K562 (cell line): ENCODE measurements at regions not wholly inside any gene's neighbourhood (a gene's known extent, or its start where the extent isn't known, plus 50 kb on each side); places are given as distances from the start of the nearest gene placed in this dataset.
A peak's percentile ranks its signal among the peaks of the same experiment; 100 is the strongest.

ENCODE experiments used
- ATAC-seq: fragments of 200-7000 bp; cut with Tn5 transposase; 3 replicates; pipeline ENCODE4 v1.9.1; 2020; ENCODE audit warnings: moderate library complexity
- BruUV-seq: library from RNA; stranded (reverse); fragments of 400-500 nt; replicated peaks from 2 replicates; lab custom pipeline; 2021; lab: Mats Ljungman, UMichigan
- CTCF ChIA-PET: fragments of 300-600 bp; formaldehyde crosslinking; extraction: SDS; loops from one replicate; lab custom pipeline; 2021; ENCODE audit warnings: low intra/inter-chr PET ratio; lab: Yijun Ruan, JAX
- POLR2A ChIA-PET: fragments of 300-600, 350-650 bp; sonication (Branson Sonifier 250); formaldehyde crosslinking; extraction: SDS; loops from one replicate; lab custom pipeline; 2021; ENCODE audit warnings: antibody characterized with exemption, inconsistent platforms; lab: Yijun Ruan, JAX
- DNase-seq, 4 experiments: peaks; one replicate each; pipeline versions ENCODE4 v3.0.0 to v3.0.0-alpha.2; 2011 to 2018; ENCODE audit warnings: low spot score in 3 of 4, mixed read lengths in 3 of 4; ENCODE audit errors: extremely low read depth in 1 of 4
- FAIRE-seq: peaks from 2 replicates; lab custom pipeline; 2011; peaks lifted over from hg19 to GRCh38; lab: Jason Lieb, UNC
- H2AFZ ChIP-seq: 2 replicates; pipeline ENCODE4 v1.6.0; 2011; ENCODE audit warnings: low read depth, low read length, control low read depth, inconsistent platforms
- H3K27ac ChIP-seq: fragments of 200-600 bp; 3 replicates; pipeline ENCODE4 v1.8.0; 2011; ENCODE audit warnings: low read depth, mild to moderate bottlenecking, control low read depth, inconsistent platforms, low read length, moderate library complexity, mixed read lengths; ENCODE audit errors: extremely low read depth
- H3K27me3 ChIP-seq, 2 experiments: fragments of 300-600 bp in 1 of 2; 2 replicates in 1 of 2; 3 replicates in 1 of 2; pipeline versions ENCODE4 v1.6.0 to v1.8.0; 2011; ENCODE audit warnings: inconsistent platforms in 2 of 2, low read length in 2 of 2, mild to moderate bottlenecking in 1 of 2, mixed read lengths in 1 of 2, moderate library complexity in 1 of 2; ENCODE audit not compliant: control insufficient read depth in 2 of 2, insufficient read depth in 2 of 2
- H3K36me3 ChIP-seq: fragments of 300-600 bp; 3 replicates; pipeline ENCODE4 v1.8.0; 2011; ENCODE audit warnings: mild to moderate bottlenecking, low read length, inconsistent platforms; ENCODE audit not compliant: control insufficient read depth, insufficient read depth
- H3K4me1 ChIP-seq, 2 experiments: fragments of 200-600 bp in 1 of 2; replicated peaks in 1 of 2; 2 replicates in 1 of 2; 3 replicates in 1 of 2; pipeline versions ENCODE4 v1.5.1 to v1.8.0; 2011; ENCODE audit warnings: inconsistent platforms in 2 of 2, low read length in 2 of 2, mild to moderate bottlenecking in 1 of 2, mixed read lengths in 1 of 2, moderate library complexity in 1 of 2; ENCODE audit not compliant: control insufficient read depth in 2 of 2, insufficient read depth in 2 of 2
- H3K4me2 ChIP-seq: 2 replicates; pipeline ENCODE4 v1.6.1; 2011; ENCODE audit warnings: low read length, control low read depth, inconsistent platforms, mixed read lengths; ENCODE audit not compliant: insufficient read depth
- H3K4me3 ChIP-seq: fragments of 200-600 bp; sonication (generic), shearing (Covaris generic); 2 replicates; pipeline ENCODE4 v1.5.1; 2016; ENCODE audit warnings: control low read depth, inconsistent platforms
- H3K79me2 ChIP-seq: fragments of 200-600 bp; 3 replicates; pipeline ENCODE4 v1.8.0; 2011; ENCODE audit warnings: low read length, inconsistent platforms; ENCODE audit not compliant: control insufficient read depth, insufficient read depth
- H3K9ac ChIP-seq, 2 experiments: 2 replicates each; pipeline versions ENCODE4 v1.6.0 to v1.6.1; 2011; ENCODE audit warnings: low read depth in 2 of 2, low read length in 2 of 2, control low read depth in 1 of 2, inconsistent platforms in 1 of 2, mild to moderate bottlenecking in 1 of 2, mixed read lengths in 1 of 2; ENCODE audit not compliant: insufficient read depth in 1 of 2
- H3K9me1 ChIP-seq: one replicate; pipeline ENCODE4 v1.6.0; 2011; ENCODE audit warnings: inconsistent platforms, mild to moderate bottlenecking, low read length, moderate library complexity; ENCODE audit not compliant: control insufficient read depth, insufficient read depth
- H3K9me3 ChIP-seq: replicated peaks from 2 replicates; pipeline ENCODE4 v1.5.1; 2011; ENCODE audit warnings: low read depth, low read length, inconsistent platforms; ENCODE audit not compliant: control insufficient read depth, insufficient read depth
- H4K20me1 ChIP-seq: replicated peaks from 2 replicates; pipeline ENCODE4 v1.6.1; 2011; ENCODE audit warnings: low read length, inconsistent platforms, mixed read lengths; ENCODE audit not compliant: control insufficient read depth, insufficient read depth
- DACH1 ChIP-seq: fragments of 450-650 bp; IDR thresholded peaks from 2 replicates; pipeline ENCODE4 v1.6.1; 2018; ENCODE audit not compliant: partially characterized antibody
- ELF1 ChIP-seq: fragments of 200-800 bp; sonication (Bioruptor generic); IDR thresholded peaks from 2 replicates; pipeline ENCODE4 v1.6.1; 2016; ENCODE audit warnings: missing genetic modification characterization, missing compliant biosample characterization
- GATAD2B ChIP-seq: fragments of 450-650 bp; IDR thresholded peaks from 2 replicates; pipeline ENCODE4 v1.6.1; 2017; ENCODE audit warnings: mild to moderate bottlenecking, borderline replicate concordance
- HINFP ChIP-seq: fragments of 450-650 bp; conservative IDR thresholded peaks from 2 replicates; pipeline ENCODE4 v1.6.1; 2016; ENCODE audit warnings: missing genetic modification characterization, low read depth, mild to moderate bottlenecking, control low read depth, missing compliant biosample characterization
- MTA2 ChIP-seq: fragments of 450-650 bp; IDR thresholded peaks from 2 replicates; pipeline ENCODE4 v1.6.1; 2016; ENCODE audit warnings: low read depth
- PKNOX1 ChIP-seq: fragments of 450-650 bp; IDR thresholded peaks from 2 replicates; pipeline ENCODE4 v1.6.1; 2016
- RBM39 ChIP-seq: fragments of 200-400 bp; formaldehyde crosslinking; optimal IDR thresholded peaks from 2 replicates; pipeline ENCODE3; 2018; ENCODE audit warnings: low read depth, low read length
- SREBF1 ChIP-seq: fragments of 150-350 bp; IDR thresholded peaks from 2 replicates; pipeline ENCODE4 v1.6.1; 2014; ENCODE audit warnings: antibody characterized with exemption, low read depth, low read length, borderline replicate concordance
- WGBS: fragments of 100-300 bp; shearing (Covaris generic); methylation state at CpG from one replicate; pipeline ENCODE4 v1.1.6; 2016; ENCODE audit warnings: low coverage, mixed read lengths; ENCODE audit not compliant: insufficient coverage; ENCODE audit errors: missing lambda C conversion rate; 5-methylcytosine and 5-hydroxymethylcytosine counted together
- in situ Hi-C: fragments of 300-500 bp; cut with MboI; formaldehyde crosslinking; loops from 4 replicates; pipeline ENCODE4 v1.15.0; 2018; ENCODE audit warnings: inconsistent platforms, mixed read lengths
- intact Hi-C: fragments of 100-400 bp; cut with micrococcal nuclease; formaldehyde crosslinking; loops from 2 replicates; pipeline ENCODE4 v1.14.2; 2022
- TF ChIP-seq, protein P1 (sequence below): IDR thresholded peaks from 2 replicates; pipeline ENCODE4 v1.6.1; 2016; ENCODE audit warnings: missing genetic modification characterization, missing compliant biosample characterization

GRCh38 chr12:23128462-23128861 lies 503.5 kb downstream of the ETNK1 start (continued):
- TF ChIP-seq RBM39: no peak
- TF ChIP-seq MTA2: no peak

DNA sequence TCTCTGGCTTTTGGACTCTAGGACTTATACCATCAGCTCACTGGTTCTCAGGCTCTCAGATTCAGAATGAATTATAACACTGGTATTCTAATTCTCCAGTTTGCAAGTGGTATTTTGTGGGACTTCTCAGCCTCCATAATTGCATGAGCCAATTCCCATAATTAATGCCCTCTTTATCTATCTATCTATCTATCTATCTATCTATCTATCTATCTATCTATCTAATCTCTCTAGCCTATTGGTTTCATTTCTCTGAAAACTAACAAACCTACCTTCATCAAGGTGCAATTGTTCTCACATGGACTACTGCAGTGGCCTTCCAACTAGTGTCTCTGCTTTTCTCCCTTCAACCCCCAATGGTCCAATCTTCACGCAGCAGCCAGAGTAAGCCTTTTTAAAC lies 507.4 kb downstream of the ETNK1 start:
- BruUV-seq: no TSS peak

More for the DNA sequence above, 507.4 kb downstream of the ETNK1 start:
- FAIRE-seq: no peak
- POLR2A ChIA-PET: no interaction called here
- no peaks in the 10 kb centered on the region for H3K79me2 ChIP-seq
- TF ChIP-seq SREBF1: no peak
- TF ChIP-seq GATAD2B: 0 out of 2 replicates have a peak, but pooled peaks have one; percentile 21
- no peak for TF ChIP-seq ELF1
- TF ChIP-seq HINFP: no peak
- TF ChIP-seq PKNOX1: no peak
- TF ChIP-seq, protein P1, sequence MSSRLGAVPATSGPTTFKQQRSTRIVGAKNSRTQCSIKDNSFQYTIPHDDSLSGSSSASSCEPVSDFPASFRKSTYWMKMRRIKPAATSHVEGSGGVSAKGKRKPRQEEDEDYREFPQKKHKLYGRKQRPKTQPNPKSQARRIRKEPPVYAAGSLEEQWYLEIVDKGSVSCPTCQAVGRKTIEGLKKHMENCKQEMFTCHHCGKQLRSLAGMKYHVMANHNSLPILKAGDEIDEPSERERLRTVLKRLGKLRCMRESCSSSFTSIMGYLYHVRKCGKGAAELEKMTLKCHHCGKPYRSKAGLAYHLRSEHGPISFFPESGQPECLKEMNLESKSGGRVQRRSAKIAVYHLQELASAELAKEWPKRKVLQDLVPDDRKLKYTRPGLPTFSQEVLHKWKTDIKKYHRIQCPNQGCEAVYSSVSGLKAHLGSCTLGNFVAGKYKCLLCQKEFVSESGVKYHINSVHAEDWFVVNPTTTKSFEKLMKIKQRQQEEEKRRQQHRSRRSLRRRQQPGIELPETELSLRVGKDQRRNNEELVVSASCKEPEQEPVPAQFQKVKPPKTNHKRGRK (tag): no peak
- peak; percentile 93 for TF ChIP-seq DACH1
- TF ChIP-seq, all 486 proteins: peak for 2
- Histone ChIP-seq H3K4me3 (no peak overlapping the region), H3K9ac (no peak overlapping the region), H3K36me3 (no peaks in the 10 kb centered on the region), H4K20me1 (no peaks in the 10 kb centered on the region), H3K27ac (no peak overlapping the region), H3K9me3 (no peaks in the 10 kb centered on the region), H3K9me1 (no peaks in the 10 kb centered on the region), H3K4me2 (no peak overlapping the region), H2AFZ (no peak overlapping the region), H3K4me1 (no peaks in the 10 kb centered on the region), H3K27me3 (no peaks in the 10 kb centered on the region)
- DNase-seq: no peak
- CTCF ChIA-PET: no interaction called here
- 56% methylated on average over 1 of the region's 1 CpG for WGBS
- no peak for ATAC-seq
- intact Hi-C loops: no loop called here
- in situ Hi-C loops: no loop called here
